Prostate gland (tissue), 2 donors: ENCODE measurements at regions not wholly inside any gene's neighbourhood (a gene's known extent, or its start where the extent isn't known, plus 50 kb on each side); places are given as distances from the start of the nearest gene placed in this dataset.

Experiments used
- DNase-seq: peaks from one replicate; pipeline ENCODE4 v3.0.0-alpha.2; 2019; ENCODE audit warnings: low spot score
- H3K27ac ChIP-seq, 2 donors: fragments of 200-600 bp; sonication (generic); 2 replicates each; pipeline ENCODE4 v1.5.1; 2017 to 2019
- H3K27me3 ChIP-seq: fragments of 200-600 bp; sonication (generic); replicated peaks from 2 replicates; pipeline ENCODE4 v1.5.1; 2019; ENCODE audit not compliant: insufficient read depth
- H3K36me3 ChIP-seq, 2 donors: fragments of 200-600 bp; sonication (generic); 1 replicate in 1 of 2; 2 replicates in 1 of 2; pipeline versions ENCODE4 v1.5.1 to v1.8.1; 2017 to 2019
- H3K4me1 ChIP-seq: fragments of 200-600 bp; sonication (generic); replicated peaks from 2 replicates; pipeline ENCODE4 v1.5.1; 2019
- H3K4me3 ChIP-seq, 2 donors: fragments of 200-600 bp; sonication (generic); 2 replicates each; pipeline ENCODE4 v1.5.1; 2017 to 2019
- H3K9me3 ChIP-seq: fragments of 200-600 bp; sonication (generic); 2 replicates; pipeline ENCODE4 v1.5.1; 2017
- CTCF ChIP-seq, 4 experiments: fragments of 200-600 bp in 2 of 4; fragments of 450-650 bp in 2 of 4; sonication (generic) in 2 of 4; IDR thresholded peaks; 1 replicate in 3 of 4; 2 replicates in 1 of 4; pipeline ENCODE4 v1.5.1; 2016 to 2019; ENCODE audit warnings: antibody characterized with exemption in 4 of 4, mild to moderate bottlenecking in 2 of 4, moderate library complexity in 2 of 4
- POLR2A ChIP-seq: fragments of 450-650 bp; IDR thresholded peaks from one replicate; pipeline ENCODE4 v1.6.1; 2016; ENCODE audit warnings: antibody characterized with exemption, mild to moderate bottlenecking
- POLR2AphosphoS5 ChIP-seq: sonication (generic); formaldehyde crosslinking; IDR thresholded peaks from one replicate; pipeline ENCODE4 v1.6.1; 2017; ENCODE audit warnings: antibody characterized with exemption
- WGBS: methylation state at CpG from one replicate; pipeline ENCODE4 v1.1.5; 2018; 5-methylcytosine and 5-hydroxymethylcytosine counted together
- intact Hi-C: fragments of 100-400 bp; cut with DNase I; formaldehyde crosslinking; loops from one replicate; pipeline ENCODE4 v1.14.2; 2022

- Histone ChIP-seq H3K9me3 (no peaks in the 10 kb centered on the region), H3K27ac (no peak overlapping the region), H3K36me3 (no peaks in the 10 kb centered on the region), H3K4me3 (no peak overlapping the region), H3K4me1 (no peaks in the 10 kb centered on the region), H3K27me3 (no peaks in the 10 kb centered on the region)
- DNase-seq = no peak
- 86% methylated on average over 1 of the region's 1 CpG for WGBS
- intact Hi-C loops = no loop called here
- TF ChIP-seq CTCF (IDR thresholded peaks at IDR 0.05) (no peak), POLR2A (no peak), POLR2AphosphoS5 (no peak)
These were observed 281.8 kb upstream of the CDH2 start for GRCh38 chr18:28458751-28459150.

GRCh38 chr18:28457784-28458183 is 280.9 kb upstream of the CDH2 start:
- intact Hi-C loops = no loop called here
- no peak for DNase-seq
- Histone ChIP-seq H3K36me3 (no peaks in the 10 kb centered on the region), H3K4me3 (no peak overlapping the region), H3K27ac (no peak overlapping the region), H3K27me3 (no peaks in the 10 kb centered on the region), H3K4me1 (no peaks in the 10 kb centered on the region), H3K9me3 (no peaks in the 10 kb centered on the region)
- TF ChIP-seq POLR2AphosphoS5 = no peak
- TF ChIP-seq POLR2A = no peak
- no peak for TF ChIP-seq CTCF (IDR thresholded peaks at IDR 0.05)
- WGBS = 65% methylated on average over 2 of the region's 2 CpGs

GRCh38 chr18:28455971-28456370 is 279.0 kb upstream of the CDH2 start:
- H3K4me3 ChIP-seq = no peak overlapping the region
- 94% methylated on average over 2 of the region's 2 CpGs for WGBS

GRCh38 chr18:28439870-28440269 is 262.9 kb upstream of the CDH2 start:
- no peaks in the 10 kb centered on the region for H3K36me3 ChIP-seq
- no peaks in the 10 kb centered on the region for H3K4me1 ChIP-seq
- intact Hi-C loops = no loop called here
- no peaks in the 10 kb centered on the region for H3K9me3 ChIP-seq
- no peak for DNase-seq
- no peak overlapping the region for H3K27ac ChIP-seq
- no peak overlapping the region for H3K4me3 ChIP-seq
- no peaks in the 10 kb centered on the region for H3K27me3 ChIP-seq
- TF ChIP-seq CTCF (IDR thresholded peaks at IDR 0.05) (no peak), POLR2A (no peak), POLR2AphosphoS5 (no peak)

More at GRCh38 chr18:28455971-28456370, 279.0 kb upstream of the CDH2 start:
- Histone ChIP-seq H3K27ac (no peak overlapping the region), H3K27me3 (no peaks in the 10 kb centered on the region), H3K4me1 (no peaks in the 10 kb centered on the region), H3K9me3 (no peaks in the 10 kb centered on the region), H3K36me3 (no peaks in the 10 kb centered on the region)
- no peak for DNase-seq
- intact Hi-C loops = no loop called here
- no peak for TF ChIP-seq POLR2A

- H3K27me3 ChIP-seq = no peaks in the 10 kb centered on the region
- H3K27ac ChIP-seq = no peak overlapping the region
- TF ChIP-seq POLR2A (no peak), CTCF (IDR thresholded peaks at IDR 0.05) (no peak), POLR2AphosphoS5 (no peak)
- H3K36me3 ChIP-seq = no peaks in the 10 kb centered on the region
- no peak overlapping the region for H3K4me3 ChIP-seq
- no peaks in the 10 kb centered on the region for H3K9me3 ChIP-seq
- H3K4me1 ChIP-seq = no peaks in the 10 kb centered on the region
- DNase-seq = no peak
- WGBS = 49% methylated on average over 2 of the region's 2 CpGs
- intact Hi-C loops = no loop called here
These were observed 261.5 kb upstream of the CDH2 start for GRCh38 chr18:28438381-28438780.
